ENCODE measurements at regions not wholly inside any gene's neighbourhood (a gene's known extent, or its start where the extent isn't known, plus 50 kb on each side); places are given as distances from the start of the nearest gene placed in this dataset.

GRCh38 chr3:115332998-115333397, 185.9 kb upstream of the ZBTB20 start:
- no peak overlapping the region for H3K4me3 ChIP-seq (ENCODE audit: low read depth, low read length)
- DNase-seq (ENCODE audit: low read depth) = no peak
- no peak for TF ChIP-seq MYC (IDR thresholded peaks at IDR 0.05; ENCODE audit: low read depth, low read length)
- TF ChIP-seq POLR2A (IDR thresholded peaks at IDR 0.05; ENCODE audit: extremely low read depth, insufficient read length) = no peak
- TF ChIP-seq MAX (IDR thresholded peaks at IDR 0.05; ENCODE audit: low read depth, low read length) = no peak
- no peak for TF ChIP-seq CTCF (IDR thresholded peaks at IDR 0.05; ENCODE audit: low read depth, low read length)

- TF ChIP-seq CTCF (IDR thresholded peaks at IDR 0.05; ENCODE audit: low read depth, low read length) = no peak
- no peak for TF ChIP-seq MAX (IDR thresholded peaks at IDR 0.05; ENCODE audit: low read depth, low read length)
- no peak for TF ChIP-seq POLR2A (IDR thresholded peaks at IDR 0.05; ENCODE audit: extremely low read depth, insufficient read length)
- TF ChIP-seq MYC (IDR thresholded peaks at IDR 0.05; ENCODE audit: low read depth, low read length) = no peak
- DNase-seq (ENCODE audit: low read depth) = no peak
- no peak overlapping the region for H3K4me3 ChIP-seq (ENCODE audit: low read depth, low read length)
Measured at GRCh38 chr3:115336836-115337235, 189.7 kb upstream of the ZBTB20 start.

- TF ChIP-seq CTCF (IDR thresholded peaks at IDR 0.05; ENCODE audit: low read depth, low read length) = no peak
- no peak overlapping the region for H3K4me3 ChIP-seq (ENCODE audit: low read depth, low read length)
- no peak for DNase-seq (ENCODE audit: low read depth)
Measured at GRCh38 chr3:115340586-115340985, 193.5 kb upstream of the ZBTB20 start.

GRCh38 chr3:115341208-115341607, 194.1 kb upstream of the ZBTB20 start:
- TF ChIP-seq POLR2A (IDR thresholded peaks at IDR 0.05; ENCODE audit: extremely low read depth, insufficient read length) = no peak
- no peak for TF ChIP-seq CTCF (IDR thresholded peaks at IDR 0.05; ENCODE audit: low read depth, low read length)
- TF ChIP-seq MYC (IDR thresholded peaks at IDR 0.05; ENCODE audit: low read depth, low read length) = no peak
- no peak for TF ChIP-seq MAX (IDR thresholded peaks at IDR 0.05; ENCODE audit: low read depth, low read length)
- H3K4me3 ChIP-seq (ENCODE audit: low read depth, low read length) = no peak overlapping the region
- DNase-seq (ENCODE audit: low read depth) = peak; percentile 8

- no peak for DNase-seq (ENCODE audit: low read depth)
- no peak for TF ChIP-seq POLR2A (IDR thresholded peaks at IDR 0.05; ENCODE audit: extremely low read depth, insufficient read length)
- TF ChIP-seq MYC (IDR thresholded peaks at IDR 0.05; ENCODE audit: low read depth, low read length) = no peak
- TF ChIP-seq MAX (IDR thresholded peaks at IDR 0.05; ENCODE audit: low read depth, low read length) = no peak
- no peak for TF ChIP-seq CTCF (IDR thresholded peaks at IDR 0.05; ENCODE audit: low read depth, low read length)
- no peak overlapping the region for H3K4me3 ChIP-seq (ENCODE audit: low read depth, low read length)
Measured at GRCh38 chr3:115347737-115348136, 200.6 kb upstream of the ZBTB20 start.

- no peak for TF ChIP-seq CTCF (IDR thresholded peaks at IDR 0.05; ENCODE audit: low read depth, low read length)
- no peak for TF ChIP-seq POLR2A (IDR thresholded peaks at IDR 0.05; ENCODE audit: extremely low read depth, insufficient read length)
- no peak for TF ChIP-seq MYC (IDR thresholded peaks at IDR 0.05; ENCODE audit: low read depth, low read length)
- TF ChIP-seq MAX (IDR thresholded peaks at IDR 0.05; ENCODE audit: low read depth, low read length) = no peak
- no peak overlapping the region for H3K4me3 ChIP-seq (ENCODE audit: low read depth, low read length)
- no peak for DNase-seq (ENCODE audit: low read depth)
Measured at GRCh38 chr3:115348412-115348811, 201.3 kb upstream of the ZBTB20 start.
